ENCODE measurements at regions not wholly inside any gene's neighbourhood (a gene's known extent, or its start where the extent isn't known, plus 50 kb on each side); places are given as distances from the start of the nearest gene placed in this dataset.

DNA sequence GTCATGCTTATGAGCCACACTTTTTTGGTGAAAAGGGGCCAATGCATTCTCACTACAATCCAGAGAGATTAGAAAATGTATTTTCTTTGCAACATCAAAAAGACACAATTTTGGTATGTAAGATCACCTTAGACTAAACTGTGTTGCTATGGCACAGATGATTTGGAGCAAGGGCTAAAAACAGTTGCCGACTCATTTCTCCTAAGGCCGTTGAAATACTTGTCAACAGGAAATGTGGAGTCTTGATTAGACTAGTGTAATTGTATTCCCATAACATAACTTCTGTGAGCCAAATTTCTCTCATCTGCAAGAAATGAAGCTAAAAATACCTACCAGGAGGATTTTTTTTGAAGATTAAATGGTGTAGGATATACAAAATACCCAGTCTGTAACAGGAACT is 2547.7 kb downstream of the ARAP2 start:
- H3K4me2 ChIP-seq, result no peak overlapping the region
- no peaks in the 10 kb centered on the region for H3K4me1 ChIP-seq (ENCODE audit: insufficient read depth)
- no peak overlapping the region for H2AFZ ChIP-seq
- no peak overlapping the region for H3K4me3 ChIP-seq
- no peaks in the 10 kb centered on the region for H4K20me1 ChIP-seq (ENCODE audit: insufficient read depth, poor library complexity, severe bottlenecking)
- H3K27me3 ChIP-seq, result no peaks in the 10 kb centered on the region
- no peak for TF ChIP-seq EZH2phosphoT487 (IDR thresholded peaks at IDR 0.05; ENCODE audit: low read depth, severe bottlenecking, unreplicated experiment)
- TF ChIP-seq, protein P1, sequence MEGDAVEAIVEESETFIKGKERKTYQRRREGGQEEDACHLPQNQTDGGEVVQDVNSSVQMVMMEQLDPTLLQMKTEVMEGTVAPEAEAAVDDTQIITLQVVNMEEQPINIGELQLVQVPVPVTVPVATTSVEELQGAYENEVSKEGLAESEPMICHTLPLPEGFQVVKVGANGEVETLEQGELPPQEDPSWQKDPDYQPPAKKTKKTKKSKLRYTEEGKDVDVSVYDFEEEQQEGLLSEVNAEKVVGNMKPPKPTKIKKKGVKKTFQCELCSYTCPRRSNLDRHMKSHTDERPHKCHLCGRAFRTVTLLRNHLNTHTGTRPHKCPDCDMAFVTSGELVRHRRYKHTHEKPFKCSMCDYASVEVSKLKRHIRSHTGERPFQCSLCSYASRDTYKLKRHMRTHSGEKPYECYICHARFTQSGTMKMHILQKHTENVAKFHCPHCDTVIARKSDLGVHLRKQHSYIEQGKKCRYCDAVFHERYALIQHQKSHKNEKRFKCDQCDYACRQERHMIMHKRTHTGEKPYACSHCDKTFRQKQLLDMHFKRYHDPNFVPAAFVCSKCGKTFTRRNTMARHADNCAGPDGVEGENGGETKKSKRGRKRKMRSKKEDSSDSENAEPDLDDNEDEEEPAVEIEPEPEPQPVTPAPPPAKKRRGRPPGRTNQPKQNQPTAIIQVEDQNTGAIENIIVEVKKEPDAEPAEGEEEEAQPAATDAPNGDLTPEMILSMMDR (IDR thresholded peaks at IDR 0.05; ENCODE audit: poor library complexity), result no peak
- no peak for TF ChIP-seq EZH2 (IDR thresholded peaks at IDR 0.05; ENCODE audit: borderline replicate concordance)
- no peaks in the 10 kb centered on the region for H3K9me2 ChIP-seq (replicated peaks; ENCODE audit: insufficient read depth)
- 71% methylated on average over 2 of the region's 2 CpGs for WGBS (ENCODE audit: low lambda C conversion rate, missing lambda C conversion rate)
- no peaks in the 10 kb centered on the region for H3K9me3 ChIP-seq (ENCODE audit: low read depth)
- no peaks in the 10 kb centered on the region for H3K36me3 ChIP-seq (replicated peaks; ENCODE audit: insufficient read depth, low read depth)
- no peak overlapping the region for H3K27ac ChIP-seq
- H3K79me2 ChIP-seq, result no peaks in the 10 kb centered on the region
- DNase-seq (ENCODE audit: low spot score), result no peak

DNA sequence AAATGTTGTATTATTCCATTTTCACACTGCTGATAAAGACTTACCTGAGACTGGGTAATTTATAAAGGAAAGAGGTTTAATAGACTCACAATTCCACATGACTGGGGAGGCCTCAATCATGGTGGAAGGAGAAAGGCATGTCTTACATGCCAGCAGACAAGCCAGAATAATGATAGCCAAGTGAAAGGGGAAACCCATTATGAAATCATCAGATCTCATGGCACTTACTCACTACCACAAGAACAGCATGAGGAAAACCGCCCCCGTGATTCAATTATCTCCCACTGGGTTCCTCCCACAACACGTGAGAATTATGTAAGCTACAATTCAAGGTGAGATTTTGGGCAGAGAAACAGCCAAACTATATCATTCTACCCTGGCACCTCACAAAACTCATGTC is 2535.1 kb downstream of the ARAP2 start:
- no peaks in the 10 kb centered on the region for H3K36me3 ChIP-seq (replicated peaks; ENCODE audit: insufficient read depth, low read depth)
- H3K9me3 ChIP-seq (ENCODE audit: low read depth), result no peaks in the 10 kb centered on the region
- no peak overlapping the region for H3K4me2 ChIP-seq
- H3K4me3 ChIP-seq, result no peak overlapping the region
- no peaks in the 10 kb centered on the region for H3K9me2 ChIP-seq (replicated peaks; ENCODE audit: insufficient read depth)
- WGBS (ENCODE audit: low lambda C conversion rate, missing lambda C conversion rate), result 91% methylated on average over 3 of the region's 3 CpGs
- no peaks in the 10 kb centered on the region for H3K27me3 ChIP-seq
- no peak overlapping the region for H2AFZ ChIP-seq
- H4K20me1 ChIP-seq (ENCODE audit: insufficient read depth, poor library complexity, severe bottlenecking), result no peaks in the 10 kb centered on the region
- no peak overlapping the region for H3K27ac ChIP-seq
- H3K4me1 ChIP-seq (ENCODE audit: insufficient read depth), result no peaks in the 10 kb centered on the region
- TF ChIP-seq EZH2 (IDR thresholded peaks at IDR 0.05; ENCODE audit: borderline replicate concordance), result no peak
- TF ChIP-seq, protein P1 (IDR thresholded peaks at IDR 0.05; ENCODE audit: poor library complexity), result no peak
- no peak for TF ChIP-seq EZH2phosphoT487 (IDR thresholded peaks at IDR 0.05; ENCODE audit: low read depth, severe bottlenecking, unreplicated experiment)
- no peak for DNase-seq (ENCODE audit: low spot score)
- no peaks in the 10 kb centered on the region for H3K79me2 ChIP-seq

DNA sequence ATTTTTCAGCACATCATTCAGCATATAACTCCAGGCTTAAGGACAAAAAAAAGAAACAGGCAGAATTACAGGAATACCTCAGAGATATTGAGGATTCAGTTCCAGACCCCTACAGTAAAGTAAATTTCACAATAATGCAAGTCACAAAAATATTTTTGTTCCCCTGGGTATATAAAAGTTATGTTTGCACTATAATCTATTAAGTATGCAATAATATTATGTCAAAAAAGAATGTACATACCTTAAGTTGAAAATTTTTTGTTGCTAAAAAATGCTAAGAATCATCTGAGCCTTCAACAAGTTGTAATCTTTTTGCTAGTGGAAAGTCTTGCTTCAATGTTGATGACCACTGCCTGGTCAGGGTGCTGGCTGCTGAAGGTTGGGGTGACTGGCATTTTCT is 2532.5 kb downstream of the ARAP2 start:
- no peaks in the 10 kb centered on the region for H3K79me2 ChIP-seq
- no peak overlapping the region for H3K4me3 ChIP-seq
- no peak for DNase-seq (ENCODE audit: low spot score)
- H3K4me2 ChIP-seq, result no peak overlapping the region
- no peaks in the 10 kb centered on the region for H3K4me1 ChIP-seq (ENCODE audit: insufficient read depth)
- no peaks in the 10 kb centered on the region for H3K9me2 ChIP-seq (replicated peaks; ENCODE audit: insufficient read depth)
- H4K20me1 ChIP-seq (ENCODE audit: insufficient read depth, poor library complexity, severe bottlenecking), result no peaks in the 10 kb centered on the region
- H2AFZ ChIP-seq, result no peak overlapping the region
- H3K36me3 ChIP-seq (replicated peaks; ENCODE audit: insufficient read depth, low read depth), result no peaks in the 10 kb centered on the region
- no peaks in the 10 kb centered on the region for H3K27me3 ChIP-seq
- H3K27ac ChIP-seq, result no peak overlapping the region
- H3K9me3 ChIP-seq (ENCODE audit: low read depth), result no peaks in the 10 kb centered on the region
- TF ChIP-seq EZH2phosphoT487 (IDR thresholded peaks at IDR 0.05; ENCODE audit: low read depth, severe bottlenecking, unreplicated experiment), result no peak

DNA sequence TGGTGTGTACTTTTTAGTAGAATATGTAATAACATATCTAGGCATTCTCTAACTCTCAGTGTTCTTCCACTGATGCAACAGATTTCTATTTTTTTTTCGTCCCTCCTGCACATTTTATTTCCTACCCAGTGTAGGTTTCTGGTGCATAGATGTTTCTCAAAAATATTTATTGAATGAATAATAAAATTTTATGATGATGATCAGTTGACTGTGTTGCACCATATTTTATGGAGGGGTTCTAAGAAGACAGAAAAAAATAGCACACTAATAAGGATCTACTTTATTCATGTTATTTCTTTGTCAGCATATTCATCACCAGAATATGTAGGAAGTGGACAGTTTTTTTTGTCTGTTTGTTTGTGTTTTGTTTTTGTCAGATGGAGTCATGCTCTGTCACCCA is 2529.3 kb downstream of the ARAP2 start:
- 100% methylated on average over 1 of the region's 1 CpG for WGBS (ENCODE audit: low lambda C conversion rate, missing lambda C conversion rate)
- H3K4me1 ChIP-seq (ENCODE audit: insufficient read depth), result no peaks in the 10 kb centered on the region

More for the DNA sequence above, 2529.3 kb downstream of the ARAP2 start:
- H2AFZ ChIP-seq, result no peak overlapping the region
- no peaks in the 10 kb centered on the region for H3K36me3 ChIP-seq (replicated peaks; ENCODE audit: insufficient read depth, low read depth)
- no peak for DNase-seq (ENCODE audit: low spot score)
- H3K79me2 ChIP-seq, result no peaks in the 10 kb centered on the region
- no peaks in the 10 kb centered on the region for H4K20me1 ChIP-seq (ENCODE audit: insufficient read depth, poor library complexity, severe bottlenecking)
- no peak overlapping the region for H3K4me3 ChIP-seq
- no peaks in the 10 kb centered on the region for H3K9me2 ChIP-seq (replicated peaks; ENCODE audit: insufficient read depth)
- H3K27ac ChIP-seq, result no peak overlapping the region
- no peaks in the 10 kb centered on the region for H3K27me3 ChIP-seq
- H3K4me2 ChIP-seq, result no peak overlapping the region
- TF ChIP-seq, protein P1 (IDR thresholded peaks at IDR 0.05; ENCODE audit: poor library complexity), result no peak
- no peak for TF ChIP-seq EZH2phosphoT487 (IDR thresholded peaks at IDR 0.05; ENCODE audit: low read depth, severe bottlenecking, unreplicated experiment)
- TF ChIP-seq EZH2 (IDR thresholded peaks at IDR 0.05; ENCODE audit: borderline replicate concordance), result no peak
- no peaks in the 10 kb centered on the region for H3K9me3 ChIP-seq (ENCODE audit: low read depth)
